ENCODE measurements at regions not wholly inside any gene's neighbourhood (a gene's known extent, or its start where the extent isn't known, plus 50 kb on each side); places are given as distances from the start of the nearest gene placed in this dataset.

GRCh38 chrX:63471004-63471403 is 119.9 kb upstream of the SPIN4 start:
- no peak for FAIRE-seq
- DNase-seq (ENCODE audit: low spot score), result no peak
- Histone ChIP-seq H4K20me1 (ENCODE audit: insufficient read depth, low read length) (no peaks in the 10 kb centered on the region), H3K27me3 (ENCODE audit: control insufficient read depth in 1 of 2, insufficient read depth in 2 of 2, low read length in 2 of 2) (no peaks in the 10 kb centered on the region), H3K36me3 (replicated peaks in 1 of 2; ENCODE audit: control insufficient read depth in 1 of 2, insufficient read depth in 2 of 2, low read length in 2 of 2) (no peaks in the 10 kb centered on the region), H3K79me2 (ENCODE audit: insufficient read depth, low read length) (no peaks in the 10 kb centered on the region), H3K9me3 (ENCODE audit: low read length) (peaks cover 12% of the 10 kb centered on the region), H3K27ac (ENCODE audit: extremely low read length, insufficient read depth, low read length) (no peak overlapping the region), H3K4me3 (replicated peaks in 1 of 3; ENCODE audit: insufficient read depth in 1 of 3, low read depth in 2 of 3, low read length in 3 of 3) (no peak overlapping the region), H3K4me2 (ENCODE audit: low read depth, low read length) (no peak overlapping the region), H2AFZ (ENCODE audit: low read length) (no peak overlapping the region), H3K4me1 (ENCODE audit: insufficient read depth, low read length) (no peaks in the 10 kb centered on the region), H3K9ac (ENCODE audit: insufficient read depth, low read depth, low read length) (no peak overlapping the region)
- intact Hi-C loops (cut with micrococcal nuclease; ENCODE audit: unreplicated experiment), result no loop called here
- ChIA-PET POLR2A (no interaction called here), CTCF (ENCODE audit: low intra/inter-chr PET ratio, low total read pairs) (no interaction called here)
- in situ Hi-C loops (cut with HindIII; ENCODE audit: extremely low pct_ligation_motif_present, low pct_unique_long_range_greater_than_20kb), result no loop called here
- TF ChIP-seq IRF9 (CRISPR knock-in tag; IDR thresholded peaks at IDR 0.05; ENCODE audit: borderline replicate concordance), result no peak
- TF ChIP-seq ZNF562 (CRISPR knock-in tag; IDR thresholded peaks at IDR 0.05; ENCODE audit: borderline replicate concordance), result no peak
- TF ChIP-seq, protein P1, sequence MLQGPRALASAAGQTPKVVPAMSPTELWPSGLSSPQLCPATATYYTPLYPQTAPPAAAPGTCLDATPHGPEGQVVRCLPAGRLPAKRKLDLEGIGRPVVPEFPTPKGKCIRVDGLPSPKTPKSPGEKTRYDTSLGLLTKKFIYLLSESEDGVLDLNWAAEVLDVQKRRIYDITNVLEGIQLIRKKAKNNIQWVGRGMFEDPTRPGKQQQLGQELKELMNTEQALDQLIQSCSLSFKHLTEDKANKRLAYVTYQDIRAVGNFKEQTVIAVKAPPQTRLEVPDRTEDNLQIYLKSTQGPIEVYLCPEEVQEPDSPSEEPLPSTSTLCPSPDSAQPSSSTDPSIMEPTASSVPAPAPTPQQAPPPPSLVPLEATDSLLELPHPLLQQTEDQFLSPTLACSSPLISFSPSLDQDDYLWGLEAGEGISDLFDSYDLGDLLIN (CRISPR knock-in tag; IDR thresholded peaks at IDR 0.05; ENCODE audit: borderline replicate concordance), result no peak
- no peak for TF ChIP-seq CBX2 (IDR thresholded peaks at IDR 0.05; ENCODE audit: low read depth, low read length)
- no peak for TF ChIP-seq CBX2 (CRISPR knock-in tag; IDR thresholded peaks at IDR 0.05; ENCODE audit: low read depth)
- no peak for TF ChIP-seq SRY (CRISPR knock-in tag; IDR thresholded peaks at IDR 0.05)
- no peak for TF ChIP-seq ATRX (CRISPR knock-in tag; IDR thresholded peaks at IDR 0.05; ENCODE audit: borderline replicate concordance)
- TF ChIP-seq NR2F6 (IDR thresholded peaks at IDR 0.05), result no peak
- no peak for TF ChIP-seq NR2F6 (CRISPR knock-in tag; IDR thresholded peaks at IDR 0.05)
- TF ChIP-seq CBX1 (IDR thresholded peaks at IDR 0.05; ENCODE audit: low read depth), result no peak
- no peak for TF ChIP-seq ZMYM2 (CRISPR knock-in tag; IDR thresholded peaks at IDR 0.05)
- BruUV-seq (replicated peaks), result no TSS peak
- ATAC-seq, result no peak
- no CpG with 5 or more reads among the region's 1 CpG for WGBS (ENCODE audit: low lambda C conversion rate)

All from HepG2 (cell line).